ENCODE measurements at regions not wholly inside any gene's neighbourhood (a gene's known extent, or its start where the extent isn't known, plus 50 kb on each side); places are given as distances from the start of the nearest gene placed in this dataset.
"Not testable (repeated sequence)": the region's sequence is repeated elsewhere in the genome, so short reads cannot be mapped to it uniquely, and the experiment has no call there.

- no peaks in the 10 kb centered on the region for H3K27me3 ChIP-seq (ENCODE audit: control insufficient read depth, insufficient read depth, low read length)
- DNase-seq (ENCODE audit: low read depth, low spot score) = no peak
- POLR2A ChIA-PET = no interaction called here
- peaks cover 12% of the 10 kb centered on the region for H3K9me3 ChIP-seq (ENCODE audit: control insufficient read depth, insufficient read depth, low read length)
- CTCF ChIA-PET = no interaction called here
- H3K27ac ChIP-seq (ENCODE audit: low read depth, low read length) = no peak overlapping the region
- no peak overlapping the region for H3K4me3 ChIP-seq (ENCODE audit: low read depth, low read length)
- TF ChIP-seq, protein P1, sequence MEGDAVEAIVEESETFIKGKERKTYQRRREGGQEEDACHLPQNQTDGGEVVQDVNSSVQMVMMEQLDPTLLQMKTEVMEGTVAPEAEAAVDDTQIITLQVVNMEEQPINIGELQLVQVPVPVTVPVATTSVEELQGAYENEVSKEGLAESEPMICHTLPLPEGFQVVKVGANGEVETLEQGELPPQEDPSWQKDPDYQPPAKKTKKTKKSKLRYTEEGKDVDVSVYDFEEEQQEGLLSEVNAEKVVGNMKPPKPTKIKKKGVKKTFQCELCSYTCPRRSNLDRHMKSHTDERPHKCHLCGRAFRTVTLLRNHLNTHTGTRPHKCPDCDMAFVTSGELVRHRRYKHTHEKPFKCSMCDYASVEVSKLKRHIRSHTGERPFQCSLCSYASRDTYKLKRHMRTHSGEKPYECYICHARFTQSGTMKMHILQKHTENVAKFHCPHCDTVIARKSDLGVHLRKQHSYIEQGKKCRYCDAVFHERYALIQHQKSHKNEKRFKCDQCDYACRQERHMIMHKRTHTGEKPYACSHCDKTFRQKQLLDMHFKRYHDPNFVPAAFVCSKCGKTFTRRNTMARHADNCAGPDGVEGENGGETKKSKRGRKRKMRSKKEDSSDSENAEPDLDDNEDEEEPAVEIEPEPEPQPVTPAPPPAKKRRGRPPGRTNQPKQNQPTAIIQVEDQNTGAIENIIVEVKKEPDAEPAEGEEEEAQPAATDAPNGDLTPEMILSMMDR (IDR thresholded peaks at IDR 0.05; ENCODE audit: low read depth, low read length) = no peak
Measured at GRCh38 chr7:48841739-48842138, 82.6 kb upstream of the CDC14C start.

GRCh38 chr7:48847917-48848316 is 76.4 kb upstream of the CDC14C start:
- TF ChIP-seq, protein P1 (IDR thresholded peaks at IDR 0.05; ENCODE audit: low read depth, low read length) = no peak
- POLR2A ChIA-PET = no interaction called here
- H3K27ac ChIP-seq (ENCODE audit: low read depth, low read length) = no peak overlapping the region
- DNase-seq (ENCODE audit: low read depth, low spot score) = no peak
- H3K4me3 ChIP-seq (ENCODE audit: low read depth, low read length) = no peak overlapping the region
- no peaks in the 10 kb centered on the region for H3K27me3 ChIP-seq (ENCODE audit: control insufficient read depth, insufficient read depth, low read length)
- peaks cover 1% of the 10 kb centered on the region; the same call in 1 of the 2 replicates for H3K9me3 ChIP-seq (ENCODE audit: control insufficient read depth, insufficient read depth, low read length)
- CTCF ChIA-PET = no interaction called here

GRCh38 chr7:48860447-48860846 is 63.9 kb upstream of the CDC14C start:
- CTCF ChIA-PET, POLR2A ChIA-PET: not testable (repeated sequence)

DNA sequence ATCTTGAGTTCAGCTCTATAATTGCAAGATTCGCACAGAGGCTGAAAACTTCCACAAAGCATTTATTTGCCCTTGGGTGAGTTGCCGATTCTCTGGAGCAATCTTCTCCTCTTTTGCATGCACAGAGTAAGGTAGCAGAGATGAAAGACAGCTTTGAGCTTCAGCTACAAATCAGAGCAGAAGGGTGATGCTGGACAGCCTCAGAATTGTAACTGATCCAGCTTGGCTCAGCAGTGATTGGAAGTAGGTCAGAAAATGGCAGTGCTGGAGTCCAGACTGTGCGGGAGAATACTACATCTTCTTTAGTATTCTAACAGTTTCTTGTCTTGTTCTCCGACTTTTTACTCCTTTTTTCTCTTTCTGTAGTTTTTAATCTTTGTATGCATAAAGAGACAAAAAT is 55.4 kb upstream of the CDC14C start:
- ChIA-PET CTCF (no interaction called here), POLR2A (no interaction called here)
- TF ChIP-seq, protein P1 (IDR thresholded peaks at IDR 0.05; ENCODE audit: low read depth, low read length) = no peak
- Histone ChIP-seq H3K9me3 (ENCODE audit: control insufficient read depth, insufficient read depth, low read length) (no peaks in the 10 kb centered on the region), H3K27ac (ENCODE audit: low read depth, low read length) (no peak overlapping the region), H3K4me3 (ENCODE audit: low read depth, low read length) (no peak overlapping the region), H3K27me3 (ENCODE audit: control insufficient read depth, insufficient read depth, low read length) (no peaks in the 10 kb centered on the region)
- no peak for DNase-seq (ENCODE audit: low read depth, low spot score)

More at GRCh38 chr7:48860447-48860846, 63.9 kb upstream of the CDC14C start:
- not testable (repeated sequence) for DNase-seq (ENCODE audit: low read depth, low spot score); H3K27ac ChIP-seq (ENCODE audit: low read depth, low read length); H3K9me3 ChIP-seq (ENCODE audit: control insufficient read depth, insufficient read depth, low read length); H3K27me3 ChIP-seq (ENCODE audit: control insufficient read depth, insufficient read depth, low read length); H3K4me3 ChIP-seq (ENCODE audit: low read depth, low read length)

- Histone ChIP-seq H3K27ac (ENCODE audit: low read depth, low read length) (no peak overlapping the region), H3K4me3 (ENCODE audit: low read depth, low read length) (no peak overlapping the region), H3K27me3 (ENCODE audit: control insufficient read depth, insufficient read depth, low read length) (no peaks in the 10 kb centered on the region), H3K9me3 (ENCODE audit: control insufficient read depth, insufficient read depth, low read length) (no peaks in the 10 kb centered on the region; the same call in 1 of the 2 replicates)
- POLR2A ChIA-PET = no interaction called here
- TF ChIP-seq, protein P1 (IDR thresholded peaks at IDR 0.05; ENCODE audit: low read depth, low read length) = no peak
- CTCF ChIA-PET = no interaction called here
- no peak for DNase-seq (ENCODE audit: low read depth, low spot score)
Measured at GRCh38 chr7:48872548-48872947, 51.8 kb upstream of the CDC14C start.
